ENCODE measurements at regions not wholly inside any gene's neighbourhood (a gene's known extent, or its start where the extent isn't known, plus 50 kb on each side); places are given as distances from the start of the nearest gene placed in this dataset.

GRCh38 chr13:90116121-90116520 is 1231.4 kb upstream of the MIR17HG start:
- no peak for DNase-seq

GRCh38 chr13:90118467-90119071 is 1228.9 kb upstream of the MIR17HG start:
- no peak for DNase-seq

GRCh38 chr13:90120026-90120425 is 1227.5 kb upstream of the MIR17HG start:
- DNase-seq = no peak

- DNase-seq = no peak
Observed at GRCh38 chr13:90121784-90122183, 1225.7 kb upstream of the MIR17HG start.

- DNase-seq = no peak
Observed at GRCh38 chr13:90122531-90122930, 1225.0 kb upstream of the MIR17HG start.

GRCh38 chr13:90135558-90135957 is 1211.9 kb upstream of the MIR17HG start:
- DNase-seq = no peak

GRCh38 chr13:90142251-90142650 is 1205.2 kb upstream of the MIR17HG start:
- DNase-seq = no peak

GRCh38 chr13:90154311-90154960 is 1193.1 kb upstream of the MIR17HG start:
- no peak for DNase-seq

- DNase-seq = no peak
Observed at GRCh38 chr13:90156390-90156789, 1191.1 kb upstream of the MIR17HG start.

- no peak for DNase-seq
Observed at GRCh38 chr13:90168953-90169352, 1178.5 kb upstream of the MIR17HG start.

- DNase-seq = no peak
Observed at GRCh38 chr13:90170208-90170607, 1177.3 kb upstream of the MIR17HG start.

- no peak for DNase-seq
Observed at GRCh38 chr13:90171649-90172048, 1175.8 kb upstream of the MIR17HG start.

GRCh38 chr13:90177512-90177911 is 1170.0 kb upstream of the MIR17HG start:
- DNase-seq = no peak

GRCh38 chr13:90184355-90184754 is 1163.1 kb upstream of the MIR17HG start:
- DNase-seq = no peak

- DNase-seq = no peak
Observed at GRCh38 chr13:90185734-90186133, 1161.8 kb upstream of the MIR17HG start.

GRCh38 chr13:90187478-90188350 is 1159.8 kb upstream of the MIR17HG start:
- DNase-seq = no peak

- DNase-seq = no peak
Observed at GRCh38 chr13:90188351-90188636, 1159.2 kb upstream of the MIR17HG start.

GRCh38 chr13:90197722-90198121 is 1149.8 kb upstream of the MIR17HG start:
- DNase-seq = no peak

GRCh38 chr13:90201202-90201601 is 1146.3 kb upstream of the MIR17HG start:
- DNase-seq = no peak

- DNase-seq = no peak
Observed at GRCh38 chr13:90201676-90202460, 1145.6 kb upstream of the MIR17HG start.

- DNase-seq = no peak
Observed at GRCh38 chr13:90205081-90205480, 1142.4 kb upstream of the MIR17HG start.

- no peak for DNase-seq
Observed at GRCh38 chr13:90205911-90206310, 1141.6 kb upstream of the MIR17HG start.

- no peak for DNase-seq
Observed at GRCh38 chr13:90217275-90217674, 1130.2 kb upstream of the MIR17HG start.

Data from CD4-positive, alpha-beta T cell treated with Interleukin-6 for 4 hours (primary cell).